ENCODE measurements at regions not wholly inside any gene's neighbourhood (a gene's known extent, or its start where the extent isn't known, plus 50 kb on each side); places are given as distances from the start of the nearest gene placed in this dataset.

DNA sequence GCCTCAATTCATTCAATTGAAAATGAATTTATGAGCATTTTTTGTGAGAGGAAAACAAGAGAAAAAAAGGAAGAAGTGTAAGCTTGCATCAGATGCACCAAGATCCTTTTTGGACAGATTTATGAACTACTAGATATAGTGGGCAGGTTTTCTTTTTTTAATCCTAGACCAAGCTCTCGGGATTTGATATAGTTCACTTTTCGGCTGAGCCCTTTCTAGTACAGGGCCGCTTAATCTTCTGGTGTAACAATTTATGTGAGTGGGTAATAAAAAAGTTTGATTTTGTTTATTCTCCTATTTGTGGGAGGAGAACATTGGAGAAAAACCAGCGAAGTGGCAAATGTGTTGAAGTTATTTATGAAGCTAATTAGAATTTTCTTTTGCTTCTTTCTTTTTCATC, 538.0 kb downstream of the UTRN start:
- CTCF ChIA-PET: no interaction called here

DNA sequence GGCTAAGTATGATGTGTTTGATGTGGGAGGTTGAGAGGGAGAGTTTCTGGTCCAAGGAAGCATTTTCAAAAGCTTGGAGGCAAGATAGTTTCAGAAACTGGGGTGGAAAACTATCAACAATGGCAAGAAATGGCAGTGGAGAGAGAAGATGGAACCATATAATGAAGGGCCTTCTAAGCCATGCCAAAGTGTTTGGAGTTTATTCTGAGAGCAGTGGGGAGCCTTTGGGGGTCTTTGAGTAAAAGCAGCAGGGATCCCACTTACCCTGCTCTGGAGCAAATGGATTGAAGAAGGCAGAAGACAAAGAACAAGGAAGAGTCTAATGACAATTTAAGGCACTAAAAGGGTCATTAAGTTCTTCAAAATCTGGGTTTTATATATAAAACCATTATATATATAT, 538.9 kb downstream of the UTRN start:
- no peak overlapping the region for H3K4me3 Mint-ChIP-seq (ENCODE audit: low read depth, unreplicated experiment)
- CTCF ChIA-PET: no interaction called here
- no peak for DNase-seq
- H3K4me1 Mint-ChIP-seq (ENCODE audit: low read depth, unreplicated experiment): no peaks in the 10 kb centered on the region
- BruUV-seq (replicated peaks): no TSS peak
- H3K36me3 Mint-ChIP-seq (ENCODE audit: insufficient read depth, unreplicated experiment): no peaks in the 10 kb centered on the region
- TF ChIP-seq, protein P1, sequence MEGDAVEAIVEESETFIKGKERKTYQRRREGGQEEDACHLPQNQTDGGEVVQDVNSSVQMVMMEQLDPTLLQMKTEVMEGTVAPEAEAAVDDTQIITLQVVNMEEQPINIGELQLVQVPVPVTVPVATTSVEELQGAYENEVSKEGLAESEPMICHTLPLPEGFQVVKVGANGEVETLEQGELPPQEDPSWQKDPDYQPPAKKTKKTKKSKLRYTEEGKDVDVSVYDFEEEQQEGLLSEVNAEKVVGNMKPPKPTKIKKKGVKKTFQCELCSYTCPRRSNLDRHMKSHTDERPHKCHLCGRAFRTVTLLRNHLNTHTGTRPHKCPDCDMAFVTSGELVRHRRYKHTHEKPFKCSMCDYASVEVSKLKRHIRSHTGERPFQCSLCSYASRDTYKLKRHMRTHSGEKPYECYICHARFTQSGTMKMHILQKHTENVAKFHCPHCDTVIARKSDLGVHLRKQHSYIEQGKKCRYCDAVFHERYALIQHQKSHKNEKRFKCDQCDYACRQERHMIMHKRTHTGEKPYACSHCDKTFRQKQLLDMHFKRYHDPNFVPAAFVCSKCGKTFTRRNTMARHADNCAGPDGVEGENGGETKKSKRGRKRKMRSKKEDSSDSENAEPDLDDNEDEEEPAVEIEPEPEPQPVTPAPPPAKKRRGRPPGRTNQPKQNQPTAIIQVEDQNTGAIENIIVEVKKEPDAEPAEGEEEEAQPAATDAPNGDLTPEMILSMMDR (IDR thresholded peaks at IDR 0.05; ENCODE audit: unreplicated experiment): no peak
- H3K27ac Mint-ChIP-seq (ENCODE audit: unreplicated experiment): no peak overlapping the region
- H3K9me3 Mint-ChIP-seq (ENCODE audit: low read depth, unreplicated experiment): no peaks in the 10 kb centered on the region
- intact Hi-C loops (cut with micrococcal nuclease; ENCODE audit: unreplicated experiment): no loop called here
- no peaks in the 10 kb centered on the region for H3K27me3 Mint-ChIP-seq (ENCODE audit: unreplicated experiment)

More for the DNA sequence above, 538.0 kb downstream of the UTRN start:
- no peaks in the 10 kb centered on the region for H3K9me3 Mint-ChIP-seq (ENCODE audit: low read depth, unreplicated experiment)
- no peak overlapping the region for H3K27ac Mint-ChIP-seq (ENCODE audit: unreplicated experiment)
- H3K4me3 Mint-ChIP-seq (ENCODE audit: low read depth, unreplicated experiment): no peak overlapping the region
- BruUV-seq (replicated peaks): no TSS peak
- TF ChIP-seq, protein P1 (IDR thresholded peaks at IDR 0.05; ENCODE audit: unreplicated experiment): no peak
- no peak for DNase-seq
- H3K27me3 Mint-ChIP-seq (ENCODE audit: unreplicated experiment): no peaks in the 10 kb centered on the region
- intact Hi-C loops (cut with micrococcal nuclease; ENCODE audit: unreplicated experiment): loop anchor here (2.0 kb wide), 1 partner anchor 170 kb away; no protein-coding TSS in a partner anchor
- no peaks in the 10 kb centered on the region for H3K4me1 Mint-ChIP-seq (ENCODE audit: low read depth, unreplicated experiment)
- H3K36me3 Mint-ChIP-seq (ENCODE audit: insufficient read depth, unreplicated experiment): no peaks in the 10 kb centered on the region

DNA sequence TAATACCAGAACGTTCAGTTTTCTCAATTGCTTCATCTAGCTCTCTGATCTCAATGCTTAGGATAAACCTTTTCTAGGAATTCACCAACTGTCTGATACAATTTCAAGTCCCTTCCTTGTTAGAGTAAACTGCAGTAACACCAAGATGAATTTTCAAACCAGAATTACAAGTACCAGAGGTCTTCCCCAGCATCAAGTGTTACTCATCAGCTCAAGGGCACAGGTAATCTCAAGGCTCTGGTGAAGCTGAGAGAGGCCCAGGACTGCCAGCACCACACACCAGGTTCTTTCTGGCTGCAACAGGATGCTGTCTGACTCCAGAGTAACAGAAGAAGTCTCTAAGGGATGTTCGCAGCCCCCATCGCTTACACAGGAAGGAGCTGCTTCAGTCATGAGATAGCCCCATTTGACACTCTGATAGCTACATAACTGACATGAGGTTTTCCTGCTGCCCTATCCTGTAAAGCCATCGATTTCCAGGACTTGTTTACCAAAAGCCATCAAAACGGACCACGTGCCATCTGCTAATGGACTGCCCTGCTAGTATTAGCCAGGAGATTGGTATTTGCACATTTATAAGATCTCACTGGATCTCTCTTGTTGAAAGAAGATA, 549.4 kb downstream of the UTRN start:
- no peak overlapping the region for H3K4me3 Mint-ChIP-seq (ENCODE audit: low read depth, unreplicated experiment)
- no TSS peak for BruUV-seq (replicated peaks)
- no peak for DNase-seq
- CTCF ChIA-PET: no interaction called here
- H3K9me3 Mint-ChIP-seq (ENCODE audit: low read depth, unreplicated experiment): no peaks in the 10 kb centered on the region
- H3K27me3 Mint-ChIP-seq (ENCODE audit: unreplicated experiment): no peaks in the 10 kb centered on the region
- peaks cover 3% of the 10 kb centered on the region for H3K36me3 Mint-ChIP-seq (ENCODE audit: insufficient read depth, unreplicated experiment)
- H3K27ac Mint-ChIP-seq (ENCODE audit: unreplicated experiment): no peak overlapping the region
- intact Hi-C loops (cut with micrococcal nuclease; ENCODE audit: unreplicated experiment): no loop called here
- TF ChIP-seq, protein P1 (IDR thresholded peaks at IDR 0.05; ENCODE audit: unreplicated experiment): no peak
- no peaks in the 10 kb centered on the region for H3K4me1 Mint-ChIP-seq (ENCODE audit: low read depth, unreplicated experiment)

DNA sequence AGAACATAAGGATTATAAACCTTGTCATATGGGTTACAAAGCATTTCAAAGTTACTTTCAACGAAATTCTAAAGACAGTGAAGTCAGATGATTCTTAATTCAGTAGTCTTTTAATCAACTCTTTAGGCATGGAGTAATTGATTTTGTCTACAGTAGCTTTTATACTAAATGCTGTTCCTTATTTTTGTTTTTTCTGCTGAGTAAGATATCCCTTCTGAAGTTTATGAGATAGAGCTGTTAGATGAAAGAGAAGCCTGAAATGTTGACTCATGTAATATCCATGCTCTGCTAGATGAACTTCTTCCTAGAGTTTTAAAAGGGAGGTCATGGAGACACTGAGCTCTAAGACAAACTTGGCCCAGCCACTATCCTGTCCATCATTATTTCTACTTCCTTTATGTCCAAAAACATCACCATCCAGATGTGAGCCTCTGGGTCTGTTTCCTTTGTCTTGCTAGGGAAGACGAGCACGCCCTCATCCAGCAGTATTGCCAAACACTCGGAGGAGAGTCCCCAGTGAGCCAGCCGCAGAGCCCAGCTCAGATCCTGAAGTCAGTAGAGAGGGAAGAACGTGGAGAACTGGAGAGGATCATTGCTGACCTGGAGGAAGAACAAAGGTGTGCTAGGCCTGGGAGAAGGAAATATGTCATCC, 550.3 kb downstream of the UTRN start:
- CTCF ChIA-PET: no interaction called here
- intact Hi-C loops (cut with micrococcal nuclease; ENCODE audit: unreplicated experiment): no loop called here
- Mint-ChIP-seq H3K27me3 (ENCODE audit: unreplicated experiment) (no peaks in the 10 kb centered on the region), H3K4me3 (ENCODE audit: low read depth, unreplicated experiment) (no peak overlapping the region), H3K27ac (ENCODE audit: unreplicated experiment) (no peak overlapping the region), H3K36me3 (ENCODE audit: insufficient read depth, unreplicated experiment) (peaks cover 3% of the 10 kb centered on the region), H3K9me3 (ENCODE audit: low read depth, unreplicated experiment) (no peaks in the 10 kb centered on the region), H3K4me1 (ENCODE audit: low read depth, unreplicated experiment) (no peaks in the 10 kb centered on the region)
- no peak for DNase-seq
- TF ChIP-seq, protein P1 (IDR thresholded peaks at IDR 0.05; ENCODE audit: unreplicated experiment): no peak
- no TSS peak for BruUV-seq (replicated peaks)
